SK-N-SH (cell line): ENCODE measurements at regions not wholly inside any gene's neighbourhood (a gene's known extent, or its start where the extent isn't known, plus 50 kb on each side); places are given as distances from the start of the nearest gene placed in this dataset.

Experiments
- CTCF ChIA-PET: fragments of 300-600, 350-600 bp; formaldehyde crosslinking; extraction: SDS; loops from one replicate; lab custom pipeline; 2021; lab: Yijun Ruan, JAX
- POLR2A ChIA-PET: fragments of 350-600 bp; sonication (Branson Sonifier 250); formaldehyde crosslinking; extraction: SDS; loops from one replicate; lab custom pipeline; 2020; ENCODE audit warnings: antibody characterized with exemption, inconsistent platforms; lab: Yijun Ruan, JAX
- DNase-seq: peaks from one replicate; pipeline ENCODE4 v3.0.0; 2012
- H2AFZ ChIP-seq: fragments of 200-600 bp; sonication (generic); 2 replicates; pipeline ENCODE4 v1.8.1; 2016; ENCODE audit warnings: antibody characterized with exemption, mild to moderate bottlenecking, low read depth
- H3F3A ChIP-seq: fragments of 200-600 bp; sonication (generic); replicated peaks from 2 replicates; pipeline ENCODE3; 2016; ENCODE audit warnings: antibody characterized with exemption, mild to moderate bottlenecking; ENCODE audit not compliant: insufficient read depth
- H3K27ac ChIP-seq, 2 experiments: fragments of 200-500 bp in 1 of 2; fragments of 200-600 bp in 1 of 2; sonication (Bioruptor generic) in 1 of 2; sonication (generic), shearing (Covaris generic) in 1 of 2; 2 replicates each; pipeline versions ENCODE4 v1.5.1 to v1.6.1; 2014 to 2016; ENCODE audit warnings: low read depth in 2 of 2, inconsistent platforms in 1 of 2, low read length in 1 of 2, mild to moderate bottlenecking in 1 of 2, mixed read lengths in 1 of 2
- H3K27me3 ChIP-seq: fragments of 200-600 bp; sonication (generic), shearing (Covaris generic); 2 replicates; pipeline ENCODE4 v1.6.1; 2016; ENCODE audit warnings: mixed run types; ENCODE audit not compliant: insufficient read depth
- H3K36me3 ChIP-seq, 2 experiments: fragments of 200-500 bp in 1 of 2; fragments of 200-600 bp in 1 of 2; sonication (Bioruptor generic) in 1 of 2; sonication (generic) in 1 of 2; replicated peaks in 1 of 2; 2 replicates each; pipeline versions ENCODE3 to v1.5.1; 2014 to 2016; ENCODE audit warnings: low read length in 1 of 2, mild to moderate bottlenecking in 1 of 2; ENCODE audit not compliant: insufficient read depth in 2 of 2, control insufficient read depth in 1 of 2
- H3K4me1 ChIP-seq, 2 experiments: fragments of 200-500 bp in 1 of 2; fragments of 200-600 bp in 1 of 2; sonication (Bioruptor generic) in 1 of 2; sonication (generic), shearing (Covaris generic) in 1 of 2; 2 replicates each; pipeline versions ENCODE4 v1.5.1 to v1.6.1; 2014 to 2016; ENCODE audit warnings: low read depth in 1 of 2, low read length in 1 of 2, mixed run types in 1 of 2; ENCODE audit not compliant: insufficient read depth in 2 of 2, control insufficient read depth in 1 of 2
- H3K4me2 ChIP-seq: fragments of 200-600 bp; sonication (generic), shearing (Covaris generic); 2 replicates; pipeline ENCODE4 v1.6.1; 2017; ENCODE audit warnings: mixed run types
- H3K4me3 ChIP-seq, 2 experiments: fragments of 200-500 bp in 1 of 2; fragments of 200-600 bp in 1 of 2; sonication (Bioruptor generic) in 1 of 2; sonication (generic), shearing (Covaris generic) in 1 of 2; 2 replicates each; pipeline versions ENCODE4 v1.5.1 to v1.8.1; 2014 to 2016; ENCODE audit warnings: low read depth in 2 of 2, inconsistent platforms in 1 of 2, low read length in 1 of 2, mild to moderate bottlenecking in 1 of 2, mixed read lengths in 1 of 2, moderate library complexity in 1 of 2
- H3K79me2 ChIP-seq: fragments of 200-600 bp; sonication (generic); 2 replicates; pipeline ENCODE4 v1.8.1; 2017; ENCODE audit warnings: mild to moderate bottlenecking; ENCODE audit not compliant: insufficient read depth
- H3K9ac ChIP-seq: fragments of 200-600 bp; sonication (generic); 2 replicates; pipeline ENCODE4 v1.6.1; 2017; ENCODE audit warnings: mixed run types
- H3K9me2 ChIP-seq: fragments of 200-600 bp; sonication (generic); 2 replicates; pipeline ENCODE4 v1.6.1; 2017; ENCODE audit warnings: mixed run types
- H3K9me3 ChIP-seq: fragments of 200-600 bp; sonication (generic); 2 replicates; pipeline ENCODE4 v1.6.1; 2017; ENCODE audit warnings: mixed run types, mild to moderate bottlenecking, moderate library complexity
- H4K20me1 ChIP-seq: fragments of 200-600 bp; sonication (generic); 2 replicates; pipeline ENCODE4 v1.6.1; 2017; ENCODE audit warnings: mild to moderate bottlenecking, mixed run types; ENCODE audit not compliant: insufficient read depth
- CHD2 ChIP-seq: fragments of 150-350 bp; IDR thresholded peaks from 2 replicates; pipeline ENCODE4 v1.6.1; 2018; ENCODE audit warnings: low read length; ENCODE audit not compliant: partially characterized antibody
- EZH2phosphoT487 ChIP-seq: fragments of 200-600 bp; sonication (generic); IDR thresholded peaks from 2 replicates; pipeline ENCODE4 v1.6.1; 2017; ENCODE audit warnings: low read depth, mixed run types, mild to moderate bottlenecking, antibody characterized with exemption, moderate library complexity, borderline replicate concordance
- FOSL2 ChIP-seq: IDR thresholded peaks from 2 replicates; pipeline ENCODE4 v1.4.0; 2012; ENCODE audit warnings: low read depth, mild to moderate bottlenecking, moderate library complexity, borderline replicate concordance
- FOXJ3 ChIP-seq: sonication (generic); formaldehyde crosslinking; IDR thresholded peaks from 2 replicates; pipeline ENCODE4 v1.5.1; 2020; ENCODE audit warnings: mild to moderate bottlenecking, missing genetic modification reagents
- GABPA ChIP-seq: IDR thresholded peaks from 2 replicates; pipeline ENCODE4 v1.4.0; 2012; ENCODE audit warnings: low read depth, mild to moderate bottlenecking
- JUND ChIP-seq: IDR thresholded peaks from 2 replicates; pipeline ENCODE4 v1.4.0; 2012
- NFIC ChIP-seq: IDR thresholded peaks from 2 replicates; pipeline ENCODE4 v1.4.0; 2012; ENCODE audit warnings: borderline replicate concordance
- NRF1 ChIP-seq: IDR thresholded peaks from 2 replicates; pipeline ENCODE4 v1.6.1; 2012; ENCODE audit warnings: low read depth, mild to moderate bottlenecking, low read length
- POLR2AphosphoS5 ChIP-seq: IDR thresholded peaks from 2 replicates; pipeline ENCODE4 v1.6.1; 2012; ENCODE audit warnings: low read depth, low read length
- RAD21 ChIP-seq: IDR thresholded peaks from 2 replicates; pipeline ENCODE4 v1.6.1; 2012; ENCODE audit warnings: mild to moderate bottlenecking, low read length
- RCOR1 ChIP-seq: fragments of 150-350 bp; IDR thresholded peaks from 2 replicates; pipeline ENCODE4 v1.6.1; 2017; ENCODE audit warnings: antibody characterized with exemption, low read length
- RFX5 ChIP-seq: IDR thresholded peaks from 2 replicates; pipeline ENCODE4 v1.6.1; 2012; ENCODE audit warnings: mild to moderate bottlenecking, improper control_type of control experiment, low read length
- RXRA ChIP-seq: IDR thresholded peaks from 2 replicates; pipeline ENCODE4 v1.4.0; 2012; ENCODE audit warnings: low read depth, mild to moderate bottlenecking, borderline replicate concordance
- SMC3 ChIP-seq: IDR thresholded peaks from 2 replicates; pipeline ENCODE4 v1.6.1; 2012; ENCODE audit warnings: low read depth, low read length, improper control_type of control experiment
- TCF12 ChIP-seq: IDR thresholded peaks from 2 replicates; pipeline ENCODE4 v1.4.0; 2012
- TEAD4 ChIP-seq: IDR thresholded peaks from 2 replicates; pipeline ENCODE4 v1.4.0; 2012; ENCODE audit warnings: mild to moderate bottlenecking, borderline replicate concordance; ENCODE audit not compliant: insufficient read depth
- YY1 ChIP-seq: IDR thresholded peaks from 2 replicates; pipeline ENCODE4 v1.4.0; 2012; ENCODE audit warnings: low read depth, mild to moderate bottlenecking
- WGBS: methylation state at CpG from one replicate; pipeline ENCODE4 v1.1.6; 2017; ENCODE audit warnings: low lambda C conversion rate; 5-methylcytosine and 5-hydroxymethylcytosine counted together
- TF ChIP-seq, protein P1 (sequence below): IDR thresholded peaks from 2 replicates; pipeline ENCODE4; 2012
- TF ChIP-seq, protein P2 (sequence below): IDR thresholded peaks from 2 replicates; pipeline ENCODE4 v1.6.1; 2012; ENCODE audit warnings: mild to moderate bottlenecking, low read depth, low read length, moderate library complexity
- TF ChIP-seq, protein P3 (sequence below): fragments of 150-350 bp; IDR thresholded peaks from 2 replicates; pipeline ENCODE4 v1.6.1; 2016; ENCODE audit warnings: mild to moderate bottlenecking, low read depth, low read length
- TF ChIP-seq, protein P4 (sequence below): fragments of 150-350 bp; IDR thresholded peaks from 2 replicates; pipeline ENCODE4 v1.6.1; 2017; ENCODE audit warnings: antibody characterized with exemption, low read length, low read depth, borderline replicate concordance

DNA sequence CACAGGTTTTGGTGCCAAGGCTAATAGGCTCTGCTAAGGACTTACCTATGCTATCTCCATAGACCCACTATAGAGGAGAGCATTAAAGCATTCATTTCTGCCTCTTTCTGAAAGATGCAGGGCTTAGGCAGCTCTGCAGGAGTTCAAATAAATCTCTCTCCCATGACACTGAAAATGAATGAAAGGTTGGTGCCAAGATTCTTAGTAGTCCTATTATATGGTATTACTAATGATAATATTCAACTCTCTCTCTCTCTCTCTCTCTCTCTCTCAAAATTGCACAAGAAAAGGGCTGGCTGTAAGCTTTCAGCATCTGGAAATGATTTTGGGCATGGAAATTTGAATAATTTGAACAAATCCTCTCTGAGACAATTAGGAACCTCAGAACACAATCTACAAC, 433.7 kb downstream of the MBD2 start (continued):
- TF ChIP-seq GABPA (no peak), TEAD4 (no peak)

DNA sequence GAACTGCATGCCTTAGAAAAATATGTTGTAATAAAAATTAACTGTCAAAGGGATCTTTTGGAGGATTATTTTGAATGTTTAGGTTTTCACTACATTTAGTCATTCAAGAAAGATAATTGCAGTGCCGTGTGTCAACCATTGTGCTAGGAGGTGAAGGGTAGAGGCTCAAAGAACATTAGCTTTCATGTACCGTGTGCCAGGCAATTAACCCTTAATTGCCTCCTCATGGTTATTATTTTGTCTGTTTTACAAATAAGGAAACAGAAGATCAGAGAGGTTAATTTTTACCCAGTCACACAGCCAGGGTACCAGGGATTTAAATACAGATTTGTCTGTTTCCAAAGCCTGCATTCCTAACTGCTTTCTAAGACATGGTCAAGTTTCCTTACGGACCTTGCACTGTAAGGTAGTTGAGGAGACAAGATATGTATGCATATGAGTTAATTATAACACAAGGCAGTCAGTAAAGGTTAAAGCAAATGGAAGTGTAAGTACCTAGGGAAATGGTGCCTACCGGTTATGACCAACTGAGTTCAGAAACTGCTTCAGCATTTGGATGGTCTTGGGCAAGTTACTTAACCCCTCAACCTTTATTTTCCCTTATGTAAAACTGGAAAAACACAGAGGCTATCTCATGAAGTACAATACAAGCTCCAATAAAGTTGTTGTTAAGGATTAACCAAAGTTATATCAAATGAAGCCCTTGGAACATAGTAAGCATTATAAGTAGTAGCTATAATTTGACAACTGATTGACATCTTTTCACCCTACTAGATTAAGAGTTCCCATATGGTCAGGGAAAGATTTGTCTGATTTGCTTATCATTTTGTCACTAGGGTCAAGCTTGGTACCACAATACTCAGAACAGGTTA, 434.9 kb downstream of the MBD2 start:
- CTCF ChIA-PET: interaction anchor here (0.6 to 1.2 kb wide), 4 partner anchors 7 to 326 kb away, joined by 3 to 4 read pairs (median 3); no protein-coding TSS in a partner anchor

DNA sequence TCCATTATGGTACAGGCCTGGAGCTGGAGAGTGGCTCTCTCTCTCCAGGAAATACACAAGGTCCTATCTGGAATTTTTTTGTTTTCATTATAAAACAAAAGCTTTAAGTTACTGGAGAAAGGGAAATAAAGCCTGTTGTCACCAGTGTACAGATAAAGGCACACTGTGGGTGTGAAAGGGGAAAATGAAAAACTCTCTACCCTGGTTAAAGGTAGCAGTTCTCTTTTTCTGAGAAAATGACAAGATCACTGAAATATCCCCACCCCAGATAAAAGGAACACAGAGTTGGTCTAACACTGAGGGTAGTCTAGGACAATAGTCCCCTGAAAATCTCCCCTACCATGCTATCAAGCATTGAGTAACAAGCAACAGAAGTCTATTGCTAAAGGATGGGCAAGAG, 438.7 kb downstream of the MBD2 start:
- no peaks in the 10 kb centered on the region for H3K36me3 ChIP-seq
- no peaks in the 10 kb centered on the region for H4K20me1 ChIP-seq
- H3K27ac ChIP-seq: no peak overlapping the region
- no peak overlapping the region for H3K4me2 ChIP-seq
- no peaks in the 10 kb centered on the region for H3K79me2 ChIP-seq
- H3K4me1 ChIP-seq: no peaks in the 10 kb centered on the region
- no peak overlapping the region for H3K9ac ChIP-seq
- H3F3A ChIP-seq: no peaks in the 10 kb centered on the region
- DNase-seq: no peak
- CTCF ChIA-PET: no interaction called here
- POLR2A ChIA-PET: no interaction called here
- no peaks in the 10 kb centered on the region for H3K9me3 ChIP-seq
- H2AFZ ChIP-seq: no peak overlapping the region
- no peaks in the 10 kb centered on the region for H3K9me2 ChIP-seq
- no peak overlapping the region for H3K4me3 ChIP-seq
- no peaks in the 10 kb centered on the region for H3K27me3 ChIP-seq
- no peak for TF ChIP-seq POLR2AphosphoS5
- no peak for TF ChIP-seq NRF1
- no peak for TF ChIP-seq NFIC
- TF ChIP-seq JUND: no peak
- no peak for TF ChIP-seq CHD2
- TF ChIP-seq RAD21: no peak
- TF ChIP-seq, protein P1, sequence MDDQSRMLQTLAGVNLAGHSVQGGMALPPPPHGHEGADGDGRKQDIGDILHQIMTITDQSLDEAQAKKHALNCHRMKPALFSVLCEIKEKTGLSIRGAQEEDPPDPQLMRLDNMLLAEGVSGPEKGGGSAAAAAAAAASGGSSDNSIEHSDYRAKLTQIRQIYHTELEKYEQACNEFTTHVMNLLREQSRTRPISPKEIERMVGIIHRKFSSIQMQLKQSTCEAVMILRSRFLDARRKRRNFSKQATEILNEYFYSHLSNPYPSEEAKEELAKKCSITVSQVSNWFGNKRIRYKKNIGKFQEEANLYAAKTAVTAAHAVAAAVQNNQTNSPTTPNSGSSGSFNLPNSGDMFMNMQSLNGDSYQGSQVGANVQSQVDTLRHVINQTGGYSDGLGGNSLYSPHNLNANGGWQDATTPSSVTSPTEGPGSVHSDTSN: no peak
- no peak for TF ChIP-seq RFX5
- TF ChIP-seq FOSL2: no peak
- TF ChIP-seq RCOR1: no peak
- no peak for TF ChIP-seq YY1
- TF ChIP-seq, protein P2, sequence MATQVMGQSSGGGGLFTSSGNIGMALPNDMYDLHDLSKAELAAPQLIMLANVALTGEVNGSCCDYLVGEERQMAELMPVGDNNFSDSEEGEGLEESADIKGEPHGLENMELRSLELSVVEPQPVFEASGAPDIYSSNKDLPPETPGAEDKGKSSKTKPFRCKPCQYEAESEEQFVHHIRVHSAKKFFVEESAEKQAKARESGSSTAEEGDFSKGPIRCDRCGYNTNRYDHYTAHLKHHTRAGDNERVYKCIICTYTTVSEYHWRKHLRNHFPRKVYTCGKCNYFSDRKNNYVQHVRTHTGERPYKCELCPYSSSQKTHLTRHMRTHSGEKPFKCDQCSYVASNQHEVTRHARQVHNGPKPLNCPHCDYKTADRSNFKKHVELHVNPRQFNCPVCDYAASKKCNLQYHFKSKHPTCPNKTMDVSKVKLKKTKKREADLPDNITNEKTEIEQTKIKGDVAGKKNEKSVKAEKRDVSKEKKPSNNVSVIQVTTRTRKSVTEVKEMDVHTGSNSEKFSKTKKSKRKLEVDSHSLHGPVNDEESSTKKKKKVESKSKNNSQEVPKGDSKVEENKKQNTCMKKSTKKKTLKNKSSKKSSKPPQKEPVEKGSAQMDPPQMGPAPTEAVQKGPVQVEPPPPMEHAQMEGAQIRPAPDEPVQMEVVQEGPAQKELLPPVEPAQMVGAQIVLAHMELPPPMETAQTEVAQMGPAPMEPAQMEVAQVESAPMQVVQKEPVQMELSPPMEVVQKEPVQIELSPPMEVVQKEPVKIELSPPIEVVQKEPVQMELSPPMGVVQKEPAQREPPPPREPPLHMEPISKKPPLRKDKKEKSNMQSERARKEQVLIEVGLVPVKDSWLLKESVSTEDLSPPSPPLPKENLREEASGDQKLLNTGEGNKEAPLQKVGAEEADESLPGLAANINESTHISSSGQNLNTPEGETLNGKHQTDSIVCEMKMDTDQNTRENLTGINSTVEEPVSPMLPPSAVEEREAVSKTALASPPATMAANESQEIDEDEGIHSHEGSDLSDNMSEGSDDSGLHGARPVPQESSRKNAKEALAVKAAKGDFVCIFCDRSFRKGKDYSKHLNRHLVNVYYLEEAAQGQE: no peak
- no peak for TF ChIP-seq SMC3
- TF ChIP-seq, protein P3, sequence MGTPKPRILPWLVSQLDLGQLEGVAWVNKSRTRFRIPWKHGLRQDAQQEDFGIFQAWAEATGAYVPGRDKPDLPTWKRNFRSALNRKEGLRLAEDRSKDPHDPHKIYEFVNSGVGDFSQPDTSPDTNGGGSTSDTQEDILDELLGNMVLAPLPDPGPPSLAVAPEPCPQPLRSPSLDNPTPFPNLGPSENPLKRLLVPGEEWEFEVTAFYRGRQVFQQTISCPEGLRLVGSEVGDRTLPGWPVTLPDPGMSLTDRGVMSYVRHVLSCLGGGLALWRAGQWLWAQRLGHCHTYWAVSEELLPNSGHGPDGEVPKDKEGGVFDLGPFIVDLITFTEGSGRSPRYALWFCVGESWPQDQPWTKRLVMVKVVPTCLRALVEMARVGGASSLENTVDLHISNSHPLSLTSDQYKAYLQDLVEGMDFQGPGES: no peak
- TF ChIP-seq FOXJ3: no peak
- TF ChIP-seq EZH2phosphoT487: no peak

More for the DNA sequence above, 434.9 kb downstream of the MBD2 start:
- no peaks in the 10 kb centered on the region for H3K9me2 ChIP-seq
- WGBS: 44% methylated on average over 4 of the region's 4 CpGs
- no peak overlapping the region for H3K9ac ChIP-seq
- DNase-seq: no peak
- no peak overlapping the region for H2AFZ ChIP-seq
- TF ChIP-seq, protein P4, sequence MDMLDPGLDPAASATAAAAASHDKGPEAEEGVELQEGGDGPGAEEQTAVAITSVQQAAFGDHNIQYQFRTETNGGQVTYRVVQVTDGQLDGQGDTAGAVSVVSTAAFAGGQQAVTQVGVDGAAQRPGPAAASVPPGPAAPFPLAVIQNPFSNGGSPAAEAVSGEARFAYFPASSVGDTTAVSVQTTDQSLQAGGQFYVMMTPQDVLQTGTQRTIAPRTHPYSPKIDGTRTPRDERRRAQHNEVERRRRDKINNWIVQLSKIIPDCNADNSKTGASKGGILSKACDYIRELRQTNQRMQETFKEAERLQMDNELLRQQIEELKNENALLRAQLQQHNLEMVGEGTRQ: no peak
- TF ChIP-seq RXRA (no peak), RCOR1 (no peak), TCF12 (no peak)
- no peaks in the 10 kb centered on the region for H4K20me1 ChIP-seq
- H3K36me3 ChIP-seq: no peaks in the 10 kb centered on the region
- no peak overlapping the region for H3K27ac ChIP-seq
- H3K27me3 ChIP-seq: no peaks in the 10 kb centered on the region
- no peak overlapping the region for H3K4me3 ChIP-seq
- no peaks in the 10 kb centered on the region for H3K4me1 ChIP-seq
- H3K9me3 ChIP-seq: no peaks in the 10 kb centered on the region
- no peak overlapping the region for H3K4me2 ChIP-seq
- POLR2A ChIA-PET: no interaction called here
- H3F3A ChIP-seq: no peaks in the 10 kb centered on the region
- H3K79me2 ChIP-seq: no peaks in the 10 kb centered on the region
